CD4-positive, alpha-beta T cell treated with Interleukin-17A for 4 hours (primary cell): ENCODE measurements at regions not wholly inside any gene's neighbourhood (a gene's known extent, or its start where the extent isn't known, plus 50 kb on each side); places are given as distances from the start of the nearest gene placed in this dataset.

ENCODE experiments used
- DNase-seq: peaks from one replicate; pipeline ENCODE4 v3.0.0-alpha.2; 2020; ENCODE audit warnings: mixed read lengths

- no peak for DNase-seq
These were observed 104.6 kb upstream of the BOD1 start for GRCh38 chr5:173720953-173721600.

GRCh38 chr5:173721601-173722232 lies 105.3 kb upstream of the BOD1 start:
- no peak for DNase-seq

GRCh38 chr5:173726846-173727557 lies 110.6 kb upstream of the BOD1 start:
- no peak for DNase-seq

- no peak for DNase-seq
These were observed 111.7 kb upstream of the BOD1 start for GRCh38 chr5:173727839-173728778.

GRCh38 chr5:173729079-173729765 lies 112.8 kb upstream of the BOD1 start:
- no peak for DNase-seq

GRCh38 chr5:173730632-173731298 lies 114.3 kb upstream of the BOD1 start:
- DNase-seq: no peak

- no peak for DNase-seq
These were observed 116.6 kb upstream of the BOD1 start for GRCh38 chr5:173733021-173733420.

GRCh38 chr5:173733425-173733824 lies 117.0 kb upstream of the BOD1 start:
- DNase-seq: no peak

GRCh38 chr5:173733831-173734501 lies 117.5 kb upstream of the BOD1 start:
- no peak for DNase-seq

- no peak for DNase-seq
These were observed 118.3 kb upstream of the BOD1 start for GRCh38 chr5:173734716-173735115.

GRCh38 chr5:173735184-173735583 lies 118.7 kb upstream of the BOD1 start:
- no peak for DNase-seq

GRCh38 chr5:173735691-173736090 lies 119.2 kb upstream of the BOD1 start:
- DNase-seq: no peak

- no peak for DNase-seq
These were observed 119.9 kb upstream of the BOD1 start for GRCh38 chr5:173736374-173736773.

- DNase-seq: no peak
These were observed 120.5 kb upstream of the BOD1 start for GRCh38 chr5:173736923-173737412.

- no peak for DNase-seq
These were observed 123.3 kb upstream of the BOD1 start for GRCh38 chr5:173739741-173740140.

- DNase-seq: no peak
These were observed 124.0 kb upstream of the BOD1 start for GRCh38 chr5:173740400-173740799.

- DNase-seq: no peak
These were observed 124.6 kb upstream of the BOD1 start for GRCh38 chr5:173741087-173741486.

GRCh38 chr5:173741729-173742431 lies 125.4 kb upstream of the BOD1 start:
- no peak for DNase-seq

- DNase-seq: no peak
These were observed 126.0 kb upstream of the BOD1 start for GRCh38 chr5:173742432-173742816.

- no peak for DNase-seq
These were observed 127.3 kb upstream of the BOD1 start for GRCh38 chr5:173743641-173744343.
